ENCODE measurements at regions not wholly inside any gene's neighbourhood (a gene's known extent, or its start where the extent isn't known, plus 50 kb on each side); places are given as distances from the start of the nearest gene placed in this dataset.
"Not testable (repeated sequence)": the region's sequence is repeated elsewhere in the genome, so short reads cannot be mapped to it uniquely, and the experiment has no call there.

GRCh38 chr13:82963226-82964099 is 918.8 kb downstream of the SLITRK1 start:
- Histone ChIP-seq H3K4me3 (replicated peaks in 1 of 3) (no peak overlapping the region), H3K27ac (no peak overlapping the region), H3K36me3 (no peaks in the 10 kb centered on the region), H3K9me3 (no peaks in the 10 kb centered on the region), H3K4me1 (no peaks in the 10 kb centered on the region), H3K27me3 (no peaks in the 10 kb centered on the region)
- DNase-seq = no peak
- WGBS, 2 donors = 59 to 61% methylated on average over 7 of the region's 7 CpGs
- intact Hi-C loops (cut with DNase I) = no loop called here
- TF ChIP-seq CTCF (IDR thresholded peaks at IDR 0.05) (no peak), POLR2A (IDR thresholded peaks at IDR 0.05) (no peak)

GRCh38 chr13:82962397-82962796 is 919.9 kb downstream of the SLITRK1 start:
- no peaks in the 10 kb centered on the region for H3K27me3 ChIP-seq
- WGBS, 2 donors = 41 to 46% methylated on average over 3 of the region's 3 CpGs
- no peaks in the 10 kb centered on the region for H3K4me1 ChIP-seq
- no peak overlapping the region for H3K27ac ChIP-seq
- DNase-seq = no peak
- H3K4me3 ChIP-seq (replicated peaks in 1 of 3) = no peak overlapping the region
- intact Hi-C loops (cut with DNase I) = no loop called here
- no peaks in the 10 kb centered on the region for H3K9me3 ChIP-seq
- H3K36me3 ChIP-seq = no peaks in the 10 kb centered on the region
- TF ChIP-seq CTCF (IDR thresholded peaks at IDR 0.05) = no peak
- no peak for TF ChIP-seq POLR2A (IDR thresholded peaks at IDR 0.05)

GRCh38 chr13:82961757-82962156 is 920.5 kb downstream of the SLITRK1 start:
- DNase-seq = no peak
- 81 to 95% methylated on average over 1 of the region's 1 CpG for WGBS, 2 donors
- H3K4me3 ChIP-seq (replicated peaks in 1 of 3) = no peak overlapping the region
- intact Hi-C loops (cut with DNase I) = no loop called here
- no peaks in the 10 kb centered on the region for H3K4me1 ChIP-seq
- no peak for TF ChIP-seq CTCF (IDR thresholded peaks at IDR 0.05)
- no peak for TF ChIP-seq POLR2A (IDR thresholded peaks at IDR 0.05)
- no peaks in the 10 kb centered on the region for H3K9me3 ChIP-seq
- H3K27ac ChIP-seq = no peak overlapping the region
- no peaks in the 10 kb centered on the region for H3K36me3 ChIP-seq
- no peaks in the 10 kb centered on the region for H3K27me3 ChIP-seq

- H3K27ac ChIP-seq; H3K36me3 ChIP-seq; intact Hi-C loops (cut with DNase I); H3K4me1 ChIP-seq; H3K4me3 ChIP-seq (replicated peaks in 1 of 3); DNase-seq; H3K9me3 ChIP-seq; H3K27me3 ChIP-seq: not testable (repeated sequence)
- 86 to 88% methylated on average over 6 of the region's 6 CpGs for WGBS, 2 donors
Measured at GRCh38 chr13:82952336-82952735, 929.9 kb downstream of the SLITRK1 start.

GRCh38 chr13:82947683-82948082 is 934.6 kb downstream of the SLITRK1 start:
- no peak for DNase-seq
- Histone ChIP-seq H3K27ac (no peak overlapping the region), H3K27me3 (no peaks in the 10 kb centered on the region), H3K9me3 (no peaks in the 10 kb centered on the region), H3K4me3 (replicated peaks in 1 of 3) (no peak overlapping the region), H3K4me1 (no peaks in the 10 kb centered on the region), H3K36me3 (no peaks in the 10 kb centered on the region)
- TF ChIP-seq POLR2A (IDR thresholded peaks at IDR 0.05) = no peak
- TF ChIP-seq CTCF (IDR thresholded peaks at IDR 0.05) = no peak
- intact Hi-C loops (cut with DNase I) = no loop called here
